Upper lobe of left lung (tissue), 4 donors: ENCODE measurements at regions not wholly inside any gene's neighbourhood (a gene's known extent, or its start where the extent isn't known, plus 50 kb on each side); places are given as distances from the start of the nearest gene placed in this dataset.

ENCODE experiments used
- POLR2A ChIP-seq, 4 donors: fragments of 450-650 bp; IDR thresholded peaks; one replicate each; pipeline ENCODE4 v1.5.1; 2016 to 2017; ENCODE audit warnings: antibody characterized with exemption in 4 of 4, mild to moderate bottlenecking in 2 of 4
- TF ChIP-seq, protein P1 (sequence below), 6 experiments: fragments of 450-650 bp in 4 of 6; fragments of 200-600 bp in 2 of 6; sonication (generic) in 2 of 6; IDR thresholded peaks; one replicate each; pipeline ENCODE4 v1.5.1; 2016 to 2019; ENCODE audit warnings: antibody characterized with exemption in 6 of 6

DNA sequence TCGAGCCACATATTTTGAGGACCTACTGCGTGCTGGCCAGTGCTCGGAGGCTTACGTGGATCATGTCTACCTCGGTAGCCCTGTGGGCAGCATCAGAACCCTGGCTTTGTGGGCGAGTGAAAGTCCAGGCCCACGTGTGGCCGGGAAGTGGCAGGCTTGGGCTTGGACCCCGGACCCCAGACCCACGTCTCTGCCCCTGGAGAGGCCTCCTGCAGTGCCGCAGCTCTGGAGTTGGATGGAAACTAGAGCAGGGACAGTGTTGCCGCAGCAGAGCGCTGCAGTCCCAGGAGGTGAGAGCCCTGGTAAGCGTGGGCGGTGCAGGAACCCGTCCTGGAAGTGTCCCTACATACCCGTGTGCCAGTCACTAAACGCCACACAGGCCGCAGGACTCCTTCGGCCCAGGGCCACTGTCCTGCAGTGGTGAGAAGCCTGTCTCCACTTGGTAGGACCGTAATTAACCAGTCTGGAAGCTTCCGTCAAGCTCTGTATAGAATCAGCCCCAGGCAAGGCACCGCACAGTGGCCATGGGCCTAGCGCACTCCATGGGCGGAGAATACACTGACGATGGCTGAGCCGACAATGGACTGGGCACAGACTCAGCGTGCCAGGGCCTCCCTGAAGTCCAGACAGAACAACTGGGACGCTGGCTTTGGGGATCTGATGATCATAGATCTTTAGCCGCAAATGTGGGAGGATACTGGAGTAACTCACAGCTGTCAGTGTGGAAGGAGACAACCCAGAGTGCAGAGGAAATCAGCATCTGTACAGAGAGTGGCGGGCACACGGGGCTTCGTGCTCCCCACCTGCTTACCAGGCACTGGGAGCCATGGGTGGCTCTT lies 219.5 kb downstream of the KIF26A start:
- TF ChIP-seq, protein P1, sequence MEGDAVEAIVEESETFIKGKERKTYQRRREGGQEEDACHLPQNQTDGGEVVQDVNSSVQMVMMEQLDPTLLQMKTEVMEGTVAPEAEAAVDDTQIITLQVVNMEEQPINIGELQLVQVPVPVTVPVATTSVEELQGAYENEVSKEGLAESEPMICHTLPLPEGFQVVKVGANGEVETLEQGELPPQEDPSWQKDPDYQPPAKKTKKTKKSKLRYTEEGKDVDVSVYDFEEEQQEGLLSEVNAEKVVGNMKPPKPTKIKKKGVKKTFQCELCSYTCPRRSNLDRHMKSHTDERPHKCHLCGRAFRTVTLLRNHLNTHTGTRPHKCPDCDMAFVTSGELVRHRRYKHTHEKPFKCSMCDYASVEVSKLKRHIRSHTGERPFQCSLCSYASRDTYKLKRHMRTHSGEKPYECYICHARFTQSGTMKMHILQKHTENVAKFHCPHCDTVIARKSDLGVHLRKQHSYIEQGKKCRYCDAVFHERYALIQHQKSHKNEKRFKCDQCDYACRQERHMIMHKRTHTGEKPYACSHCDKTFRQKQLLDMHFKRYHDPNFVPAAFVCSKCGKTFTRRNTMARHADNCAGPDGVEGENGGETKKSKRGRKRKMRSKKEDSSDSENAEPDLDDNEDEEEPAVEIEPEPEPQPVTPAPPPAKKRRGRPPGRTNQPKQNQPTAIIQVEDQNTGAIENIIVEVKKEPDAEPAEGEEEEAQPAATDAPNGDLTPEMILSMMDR (IDR thresholded peaks at IDR 0.05): no peak
- no peak for TF ChIP-seq POLR2A (IDR thresholded peaks at IDR 0.05)
